Loucy (cell line): ENCODE measurements at regions not wholly inside any gene's neighbourhood (a gene's known extent, or its start where the extent isn't known, plus 50 kb on each side); places are given as distances from the start of the nearest gene placed in this dataset.

ENCODE experiments used
- CTCF ChIP-seq: fragments of 200-600 bp; sonication (generic); conservative IDR thresholded peaks from 2 replicates; pipeline ENCODE4 v1.5.1; 2014; ENCODE audit warnings: mild to moderate bottlenecking, antibody characterized with exemption, low read length
- EZH2phosphoT487 ChIP-seq: fragments of 200-600 bp; IDR thresholded peaks from 2 replicates; pipeline ENCODE4 v1.6.1; 2018; ENCODE audit warnings: antibody characterized with exemption, mild to moderate bottlenecking, moderate library complexity, borderline replicate concordance

- no peak for TF ChIP-seq CTCF
- no peak for TF ChIP-seq EZH2phosphoT487
Observed at GRCh38 chr11:38278457-38279141, 1680.6 kb upstream of the RAG2 start.
